HS-27A (cell line): ENCODE measurements at regions not wholly inside any gene's neighbourhood (a gene's known extent, or its start where the extent isn't known, plus 50 kb on each side); places are given as distances from the start of the nearest gene placed in this dataset.
A peak's percentile ranks its signal among the peaks of the same experiment; 100 is the strongest.

Experiments
- DNase-seq: peaks from one replicate; pipeline ENCODE4 v3.0.0-alpha.2; 2012; ENCODE audit warnings: low read depth, missing footprints

GRCh38 chr18:3358310-3358709 is 91.7 kb upstream of the TGIF1 start:
- DNase-seq: no peak

- DNase-seq: no peak
Measured at GRCh38 chr18:3360211-3360610, 89.8 kb upstream of the TGIF1 start.

- DNase-seq: peak; percentile 64
Measured at GRCh38 chr18:3367491-3368091, 82.4 kb upstream of the TGIF1 start.

GRCh38 chr18:3368193-3368592 is 81.8 kb upstream of the TGIF1 start:
- peak; percentile 84 for DNase-seq

- no peak for DNase-seq
Measured at GRCh38 chr18:3379685-3380084, 70.3 kb upstream of the TGIF1 start.

- peak; percentile 64 for DNase-seq
Measured at GRCh38 chr18:3380384-3380961, 69.5 kb upstream of the TGIF1 start.

GRCh38 chr18:3383381-3383915 is 66.5 kb upstream of the TGIF1 start:
- DNase-seq: peak; percentile 45

- no peak for DNase-seq
Measured at GRCh38 chr18:3384664-3385563, 65.1 kb upstream of the TGIF1 start.

- no peak for DNase-seq
Measured at GRCh38 chr18:3388323-3388722, 61.6 kb upstream of the TGIF1 start.

- no peak for DNase-seq
Measured at GRCh38 chr18:3388980-3389379, 61.0 kb upstream of the TGIF1 start.

- no peak for DNase-seq
Measured at GRCh38 chr18:3389977-3390376, 60.0 kb upstream of the TGIF1 start.

- DNase-seq: no peak
Measured at GRCh38 chr18:3391704-3392466, 58.1 kb upstream of the TGIF1 start.

GRCh38 chr18:3392467-3392855 is 57.5 kb upstream of the TGIF1 start:
- DNase-seq: no peak

- DNase-seq: no peak
Measured at GRCh38 chr18:3394648-3395047, 55.3 kb upstream of the TGIF1 start.

GRCh38 chr18:3395466-3395865 is 54.5 kb upstream of the TGIF1 start:
- no peak for DNase-seq

- no peak for DNase-seq
Measured at GRCh38 chr18:3397031-3397750, 52.8 kb upstream of the TGIF1 start.

- no peak for DNase-seq
Measured at GRCh38 chr18:3397786-3398185, 52.2 kb upstream of the TGIF1 start.
